NCI-H69 (cell line): ENCODE measurements at regions not wholly inside any gene's neighbourhood (a gene's known extent, or its start where the extent isn't known, plus 50 kb on each side); places are given as distances from the start of the nearest gene placed in this dataset.

Experiments used
- DNase-seq: peaks from one replicate; lab custom pipeline; 2025; lab: John Stamatoyannopoulos, UW

- DNase-seq: no peak
Measured at GRCh38 chrX:22664826-22665225, 334.9 kb upstream of the DDX53 start.

GRCh38 chrX:22665818-22666217, 333.9 kb upstream of the DDX53 start:
- DNase-seq: no peak

GRCh38 chrX:22666441-22666840, 333.3 kb upstream of the DDX53 start:
- DNase-seq: peak; percentile 68

- DNase-seq: peak; percentile 93
Measured at GRCh38 chrX:22674932-22675331, 324.8 kb upstream of the DDX53 start.

- DNase-seq: peak; percentile 93
Measured at GRCh38 chrX:22686138-22686541, 313.6 kb upstream of the DDX53 start.

- DNase-seq: no peak
Measured at GRCh38 chrX:22689290-22689689, 310.5 kb upstream of the DDX53 start.

GRCh38 chrX:22690116-22690515, 309.6 kb upstream of the DDX53 start:
- DNase-seq: no peak

GRCh38 chrX:22691966-22692565, 307.7 kb upstream of the DDX53 start:
- DNase-seq: no peak

- peak; percentile 20 for DNase-seq
Measured at GRCh38 chrX:22698151-22698550, 301.6 kb upstream of the DDX53 start.

GRCh38 chrX:22699581-22700091, 300.1 kb upstream of the DDX53 start:
- DNase-seq: no peak

- no peak for DNase-seq
Measured at GRCh38 chrX:22712942-22713341, 286.8 kb upstream of the DDX53 start.

- no peak for DNase-seq
Measured at GRCh38 chrX:22730542-22730941, 269.2 kb upstream of the DDX53 start.

GRCh38 chrX:22737541-22737940, 262.2 kb upstream of the DDX53 start:
- DNase-seq: no peak

- DNase-seq: no peak
Measured at GRCh38 chrX:22739276-22739675, 260.5 kb upstream of the DDX53 start.

- no peak for DNase-seq
Measured at GRCh38 chrX:22740836-22741235, 258.9 kb upstream of the DDX53 start.

- DNase-seq: peak; percentile 33
Measured at GRCh38 chrX:22742174-22742573, 257.6 kb upstream of the DDX53 start.

- no peak for DNase-seq
Measured at GRCh38 chrX:22746081-22746480, 253.7 kb upstream of the DDX53 start.

- peak; percentile 64 for DNase-seq
Measured at GRCh38 chrX:22748093-22748999, 251.4 kb upstream of the DDX53 start.

GRCh38 chrX:22758807-22759481, 240.8 kb upstream of the DDX53 start:
- peak; percentile 33 for DNase-seq

GRCh38 chrX:22760513-22761057, 239.2 kb upstream of the DDX53 start:
- DNase-seq: peak; percentile 2

- DNase-seq: no peak
Measured at GRCh38 chrX:22788221-22788620, 211.5 kb upstream of the DDX53 start.

GRCh38 chrX:22795671-22796070, 204.1 kb upstream of the DDX53 start:
- DNase-seq: no peak
